Right ventricle myocardium superior (tissue), 1 donor: ENCODE measurements at regions not wholly inside any gene's neighbourhood (a gene's known extent, or its start where the extent isn't known, plus 50 kb on each side); places are given as distances from the start of the nearest gene placed in this dataset.

ENCODE experiments used
- ATAC-seq: fragments of 200-7000 bp; cut with Tn5 transposase; one replicate; pipeline ENCODE4 v1.9.1; 2020; ENCODE audit warnings: mild to moderate bottlenecking; ENCODE audit not compliant: poor library complexity
- DNase-seq: peaks from one replicate; pipeline ENCODE4 v3.0.0-alpha.2; 2020
- intact Hi-C: fragments of 100-400 bp; cut with DNase I; formaldehyde crosslinking; loops from one replicate; pipeline ENCODE4 v1.11.2; 2022
- donor health status: DM: no; HTN: yes; CAD: no; lungs with severe emphysema.

DNA sequence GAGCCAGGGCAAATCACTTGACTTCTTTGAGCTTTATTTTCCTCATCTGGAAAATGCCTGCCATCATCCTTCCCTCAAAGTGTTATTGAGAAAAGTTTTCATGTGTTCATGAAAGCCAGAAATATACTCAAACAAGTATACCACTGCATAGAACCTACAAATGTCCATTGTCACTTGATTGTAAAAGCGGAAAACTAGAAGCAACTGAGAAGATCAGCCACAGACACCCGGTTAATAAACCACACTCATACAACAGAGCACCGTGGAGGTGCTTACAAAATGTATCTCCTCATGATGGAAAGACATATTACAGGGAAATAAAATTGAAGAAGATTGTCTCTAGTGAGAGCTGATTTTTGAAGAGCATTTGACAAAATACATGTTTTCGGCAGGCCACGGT, 117.2 kb upstream of the MSX2 start:
- no peak for DNase-seq
- intact Hi-C loops: no loop called here
- ATAC-seq: no peak

DNA sequence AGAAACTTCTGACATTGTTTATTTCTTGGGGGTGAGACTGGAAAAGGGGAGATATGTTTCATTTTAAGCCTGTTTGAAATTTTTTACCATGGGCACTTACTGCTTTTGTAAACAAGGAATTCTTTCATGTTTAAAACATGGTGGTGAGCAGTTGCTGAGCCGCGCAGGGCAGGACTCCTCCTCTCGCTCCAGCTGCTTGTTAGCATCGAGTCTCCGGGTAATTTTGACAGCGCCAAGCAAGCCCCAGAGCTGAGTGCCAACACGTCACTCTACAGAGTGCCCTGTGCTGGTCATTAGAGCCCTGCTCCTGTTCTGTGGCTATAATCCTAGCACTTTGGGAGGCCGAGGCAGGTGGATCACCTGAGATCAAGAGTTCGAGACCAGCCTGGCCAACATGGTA, 116.5 kb upstream of the MSX2 start:
- intact Hi-C loops: no loop called here
- DNase-seq (no peak), ATAC-seq (no peak)

DNA sequence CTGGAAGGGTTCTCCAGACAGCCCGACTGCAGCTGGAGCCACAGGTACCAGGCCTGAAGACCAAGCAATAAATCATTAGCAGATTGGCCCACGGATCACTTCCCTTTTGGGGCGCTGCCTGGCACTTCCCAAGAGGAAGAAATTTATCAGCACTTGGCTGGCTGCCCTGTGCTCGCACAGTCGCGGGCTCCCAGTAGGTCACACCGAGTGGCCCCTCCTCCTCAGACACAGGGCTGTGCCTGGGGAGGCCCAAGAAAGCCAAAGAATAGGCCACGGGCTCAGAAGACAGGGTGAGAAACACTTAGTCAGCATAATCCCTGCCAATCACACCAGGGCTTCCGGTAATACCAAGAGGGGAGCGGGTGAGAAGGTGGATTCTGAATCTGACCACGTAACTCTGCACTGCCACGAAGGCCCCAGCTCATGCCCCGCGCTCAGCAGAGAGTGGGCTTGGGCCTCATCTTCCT, 115.7 kb upstream of the MSX2 start:
- intact Hi-C loops: no loop called here
- ATAC-seq (peak; percentile 45), DNase-seq (peak; percentile 61)

DNA sequence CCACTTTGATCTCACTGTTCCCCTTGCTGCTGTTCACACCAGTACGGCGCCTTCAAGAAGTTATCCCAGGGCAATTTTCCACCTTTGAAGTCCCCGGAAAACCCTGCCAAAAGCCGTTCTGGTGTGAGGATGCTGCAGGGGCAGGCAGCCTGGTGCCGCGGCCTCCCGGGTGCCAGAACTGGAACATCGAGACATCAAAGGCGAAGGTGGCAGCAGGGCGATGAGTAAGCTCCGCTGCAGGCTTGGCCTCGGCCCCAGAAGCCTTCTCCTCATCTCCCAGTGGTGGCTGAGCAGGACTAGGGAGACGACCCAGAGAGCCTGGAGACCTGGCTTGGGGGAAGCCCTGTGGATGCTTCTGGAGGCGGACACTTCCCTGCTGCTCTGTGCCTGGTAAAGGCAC, 115.3 kb upstream of the MSX2 start:
- intact Hi-C loops: no loop called here
- DNase-seq (no peak), ATAC-seq (no peak)

DNA sequence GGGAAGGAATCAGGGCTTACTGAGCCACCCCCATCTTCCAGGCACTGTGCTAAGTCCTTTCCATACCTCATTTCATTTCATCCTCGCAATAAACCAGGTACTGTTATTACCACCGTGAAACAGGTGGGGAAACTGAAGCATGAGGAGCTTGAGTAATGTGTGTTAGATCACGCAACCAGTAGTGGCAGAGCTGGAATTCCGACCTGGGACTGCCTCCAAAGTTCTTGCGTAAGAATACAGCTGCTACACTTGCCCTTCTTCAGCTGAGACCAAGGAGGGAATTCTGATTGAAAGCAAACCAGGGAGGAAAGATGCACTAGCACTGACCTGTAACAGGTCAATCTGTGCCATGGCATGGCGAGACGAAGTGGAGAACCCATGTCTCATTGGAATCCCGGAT, 113.4 kb upstream of the MSX2 start:
- intact Hi-C loops: no loop called here
- DNase-seq (peak; percentile 47), ATAC-seq (peak; percentile 20)

DNA sequence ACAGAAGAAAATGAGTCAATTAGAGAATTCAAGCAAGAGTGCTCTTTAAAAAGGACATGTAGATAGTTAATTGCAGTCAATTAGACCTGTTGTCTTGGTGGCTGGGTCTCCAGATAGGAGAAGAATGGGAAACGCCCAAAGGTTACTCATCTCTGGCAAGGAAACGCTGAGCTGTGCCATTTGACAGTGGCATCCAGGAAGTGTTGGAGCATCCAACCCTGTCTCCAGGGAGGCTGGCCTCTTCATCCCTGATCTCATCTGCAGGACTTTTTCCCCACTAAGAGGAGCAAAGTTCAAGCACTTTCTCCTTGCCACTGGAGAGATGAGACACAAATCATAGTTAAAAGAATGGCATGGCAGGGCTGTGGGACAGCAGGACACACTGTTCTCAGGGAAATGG, 111.7 kb upstream of the MSX2 start:
- DNase-seq (no peak), ATAC-seq (no peak)
- intact Hi-C loops: no loop called here

DNA sequence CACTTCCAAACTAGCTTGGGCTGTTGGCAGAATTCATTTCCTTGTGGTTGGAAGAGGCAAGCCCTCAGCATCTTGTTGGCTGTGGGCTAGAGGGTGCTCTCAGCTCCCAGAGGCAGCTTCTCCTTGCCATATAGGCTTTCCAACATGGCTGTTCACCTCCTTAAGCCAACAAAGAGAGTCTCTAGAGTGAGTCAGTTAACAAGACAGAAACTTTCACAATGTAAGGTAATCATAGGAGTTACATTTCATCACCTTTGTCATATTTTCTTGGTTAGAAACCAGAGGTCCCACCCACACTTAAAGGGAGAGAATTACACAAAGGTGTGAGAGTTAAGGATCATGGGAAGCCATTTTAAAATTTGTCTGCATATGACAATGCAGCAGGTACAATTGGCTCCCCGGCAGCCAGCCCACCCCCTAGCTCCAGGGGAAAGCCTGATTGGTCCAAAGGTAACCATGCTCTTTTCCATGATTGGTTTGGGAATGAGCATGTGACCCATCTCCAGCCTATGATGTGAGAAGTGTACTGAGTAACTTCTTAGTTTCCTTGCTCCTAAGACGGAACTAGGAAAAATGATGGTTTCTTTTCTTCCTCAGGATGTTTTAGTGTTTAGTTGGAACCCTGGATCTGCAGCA, 109.8 kb upstream of the MSX2 start:
- ATAC-seq: no peak
- intact Hi-C loops: no loop called here
- DNase-seq: no peak

DNA sequence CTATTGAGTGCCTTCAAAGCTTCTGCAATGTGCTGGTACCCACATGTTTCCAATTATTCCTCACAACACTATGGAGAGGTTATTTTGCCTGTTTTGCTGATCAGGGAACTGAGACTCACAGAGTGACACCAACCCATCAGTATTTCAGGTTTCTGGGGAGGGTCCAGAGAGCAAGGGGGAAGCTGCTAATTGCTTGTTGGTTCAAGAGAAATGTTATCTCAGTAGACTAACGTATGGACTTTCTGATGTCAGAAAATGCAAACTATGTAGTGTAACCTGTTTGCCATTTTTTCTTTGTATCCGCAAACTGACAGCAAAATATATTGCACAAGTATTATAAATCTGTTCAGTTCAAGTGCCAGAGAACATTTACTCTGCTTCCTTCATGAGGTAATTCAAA, 108.3 kb upstream of the MSX2 start:
- intact Hi-C loops: no loop called here
- ATAC-seq (no peak), DNase-seq (no peak)

DNA sequence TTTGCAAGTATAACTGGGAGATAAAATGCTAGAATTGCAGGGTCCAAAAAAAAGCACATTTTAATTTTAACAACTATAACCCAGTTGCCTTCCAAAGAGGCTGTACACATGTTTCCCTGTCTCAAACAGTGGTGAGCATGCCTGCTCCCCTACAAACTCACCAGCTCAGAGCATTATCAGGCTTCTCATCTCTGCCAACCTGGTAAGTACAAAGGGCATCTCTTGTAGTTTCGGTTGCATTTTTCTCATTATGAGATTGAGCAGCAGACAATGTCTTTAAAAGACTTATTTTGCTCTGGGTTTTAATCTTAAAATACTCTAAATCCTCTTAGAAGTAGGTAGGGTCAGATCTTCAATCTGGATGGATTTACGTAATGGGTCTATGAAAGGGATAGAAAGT, 107.1 kb upstream of the MSX2 start:
- DNase-seq (no peak), ATAC-seq (no peak)
- intact Hi-C loops: no loop called here

DNA sequence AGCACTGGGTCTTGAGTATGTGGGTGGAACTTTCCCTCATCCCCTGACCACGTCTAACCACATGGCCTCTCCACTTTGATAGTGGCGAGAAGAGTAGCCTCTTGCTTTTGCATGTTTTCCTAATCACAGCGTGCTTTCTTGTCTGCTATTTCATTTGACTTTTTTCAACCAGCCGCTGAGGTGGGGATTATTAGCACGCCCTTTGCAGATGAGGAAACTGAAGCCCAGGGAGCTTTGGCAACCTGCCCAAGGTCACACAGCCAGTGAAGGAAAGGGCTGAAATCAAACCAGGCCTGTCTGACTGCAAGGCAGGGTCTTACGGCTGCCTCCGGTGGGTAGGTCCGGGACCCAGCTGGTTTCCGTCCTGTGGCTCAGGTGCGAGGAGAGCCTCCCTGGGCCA, 106.5 kb upstream of the MSX2 start:
- DNase-seq: no peak
- intact Hi-C loops: no loop called here
- ATAC-seq: no peak

DNA sequence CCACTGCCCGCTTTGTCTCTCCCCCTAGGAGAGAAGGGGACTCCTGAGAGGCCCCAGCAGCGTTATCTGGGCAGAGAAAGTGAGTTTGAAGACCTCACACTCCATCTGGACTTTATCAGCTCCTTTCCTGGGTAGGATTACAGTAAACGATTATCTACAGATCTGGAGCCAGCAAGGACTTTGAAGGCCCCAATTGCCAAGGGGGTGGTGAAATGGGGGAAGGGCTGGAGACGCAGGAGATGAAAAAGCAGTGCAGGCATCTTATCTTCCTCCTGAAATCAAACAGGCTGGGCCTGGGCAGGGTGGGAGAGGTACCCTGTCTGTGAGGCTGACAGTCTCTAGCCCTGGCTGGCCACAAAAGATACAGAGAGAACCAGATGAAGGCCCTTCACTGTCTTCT, 105.8 kb upstream of the MSX2 start:
- no peak for ATAC-seq
- intact Hi-C loops: no loop called here
- no peak for DNase-seq

DNA sequence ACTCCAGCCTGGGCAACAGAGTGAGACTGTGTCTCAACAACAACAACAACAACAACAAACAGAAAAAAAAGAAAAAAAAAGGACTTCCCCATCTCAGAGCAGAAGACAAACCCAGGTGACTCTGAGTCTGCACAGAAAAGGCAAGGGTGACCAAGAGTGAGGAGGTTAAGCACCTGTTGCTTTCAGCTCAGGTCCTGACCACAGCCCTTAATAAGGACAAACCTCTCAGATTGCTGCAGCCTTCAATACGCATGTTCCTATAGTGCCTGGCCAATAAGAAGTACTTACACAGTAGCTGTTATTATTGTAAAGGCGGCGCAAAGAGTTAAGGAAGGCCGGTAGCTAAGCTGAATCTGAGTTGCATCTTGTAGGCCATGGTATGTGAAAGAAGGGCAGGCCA, 102.3 kb upstream of the MSX2 start:
- ATAC-seq (no peak), DNase-seq (no peak)
- intact Hi-C loops: no loop called here

DNA sequence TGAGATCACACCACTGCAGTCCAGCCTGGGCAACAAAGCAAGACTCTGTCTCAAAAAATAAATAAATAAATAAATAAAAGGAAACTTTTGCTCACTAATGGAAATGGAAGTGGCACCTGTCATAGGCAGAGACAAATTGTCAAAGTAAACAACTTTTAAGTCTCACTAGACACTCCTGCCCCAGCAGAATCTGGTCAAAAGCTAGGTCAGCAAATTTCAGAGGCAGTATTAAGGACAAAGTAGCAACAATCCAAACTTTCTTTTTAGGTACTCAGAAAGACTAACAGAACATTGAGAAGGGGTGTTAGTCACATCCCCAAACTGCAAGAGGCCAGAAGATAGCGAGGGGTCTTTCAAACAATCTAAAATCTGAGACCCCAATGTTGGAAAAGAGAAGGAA, 101.4 kb upstream of the MSX2 start:
- no peak for DNase-seq
- ATAC-seq: no peak
- intact Hi-C loops: no loop called here

DNA sequence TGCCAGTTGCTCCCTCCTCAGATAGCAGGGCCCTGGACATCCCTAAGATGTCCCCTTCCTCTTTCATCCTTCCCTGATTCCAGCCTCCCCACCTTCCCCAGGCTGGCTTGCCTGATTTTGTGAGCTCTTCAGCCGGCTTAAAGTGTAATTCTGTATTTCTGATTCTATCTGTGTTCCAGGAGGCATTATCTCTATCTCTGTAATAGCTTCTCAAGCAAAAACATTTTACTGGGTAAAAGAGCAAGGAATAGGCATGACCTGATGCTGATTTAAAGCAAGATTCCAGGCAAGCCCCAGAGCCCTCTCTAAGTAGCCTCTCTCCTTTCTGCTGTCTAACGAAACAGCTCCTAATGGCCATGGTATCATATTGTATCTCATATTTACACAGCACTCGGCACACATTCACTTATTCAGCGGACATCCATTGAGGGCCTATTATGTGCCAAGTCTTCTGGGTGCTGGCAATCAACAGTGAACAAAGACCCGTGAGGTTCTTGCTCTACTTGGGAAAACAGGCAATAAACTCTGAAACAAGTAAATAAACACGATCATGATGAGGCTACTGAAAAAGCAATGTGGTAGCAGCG, 100.9 kb upstream of the MSX2 start:
- ATAC-seq (no peak), DNase-seq (no peak)

DNA sequence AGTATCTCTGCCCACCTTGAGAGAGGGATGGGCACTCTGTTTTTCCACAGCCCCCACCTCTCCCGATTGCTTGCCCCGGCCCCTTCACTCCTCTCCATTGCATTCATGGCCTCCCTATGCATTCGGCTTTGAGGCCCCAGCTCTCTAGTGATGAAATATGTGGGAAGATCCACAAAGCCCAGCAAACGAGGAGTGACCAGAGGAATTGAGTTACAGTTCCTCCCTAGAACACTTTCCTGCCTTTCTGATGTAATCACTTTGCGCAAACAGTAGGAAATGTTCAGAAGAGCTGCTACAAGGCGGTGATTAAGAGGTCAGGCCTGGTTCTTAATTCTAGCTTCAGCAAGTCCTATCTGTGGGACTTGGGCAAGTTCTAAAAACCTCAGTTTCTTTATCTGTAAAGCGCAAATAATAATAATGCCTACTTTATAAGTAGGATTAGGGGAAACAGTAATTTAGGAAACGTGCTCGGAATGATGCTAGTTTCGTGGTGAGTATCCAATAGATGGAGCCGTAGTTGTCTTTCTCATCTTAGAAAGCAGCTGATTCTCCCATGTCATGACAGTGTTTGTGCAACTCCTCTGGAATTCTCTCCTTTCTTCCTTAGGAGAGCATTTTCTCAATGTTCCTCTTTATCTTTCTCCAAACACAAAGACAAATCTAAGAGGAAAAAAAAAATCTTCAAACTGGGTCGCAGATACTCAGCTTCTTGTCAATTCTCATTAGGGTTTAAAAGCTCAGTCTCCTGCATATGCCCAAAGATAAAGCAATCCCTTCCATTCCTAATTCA, 99.5 kb upstream of the MSX2 start:
- ATAC-seq (no peak), DNase-seq (no peak)
- intact Hi-C loops: no loop called here

More for the DNA sequence above, 100.9 kb upstream of the MSX2 start:
- intact Hi-C loops: no loop called here

DNA sequence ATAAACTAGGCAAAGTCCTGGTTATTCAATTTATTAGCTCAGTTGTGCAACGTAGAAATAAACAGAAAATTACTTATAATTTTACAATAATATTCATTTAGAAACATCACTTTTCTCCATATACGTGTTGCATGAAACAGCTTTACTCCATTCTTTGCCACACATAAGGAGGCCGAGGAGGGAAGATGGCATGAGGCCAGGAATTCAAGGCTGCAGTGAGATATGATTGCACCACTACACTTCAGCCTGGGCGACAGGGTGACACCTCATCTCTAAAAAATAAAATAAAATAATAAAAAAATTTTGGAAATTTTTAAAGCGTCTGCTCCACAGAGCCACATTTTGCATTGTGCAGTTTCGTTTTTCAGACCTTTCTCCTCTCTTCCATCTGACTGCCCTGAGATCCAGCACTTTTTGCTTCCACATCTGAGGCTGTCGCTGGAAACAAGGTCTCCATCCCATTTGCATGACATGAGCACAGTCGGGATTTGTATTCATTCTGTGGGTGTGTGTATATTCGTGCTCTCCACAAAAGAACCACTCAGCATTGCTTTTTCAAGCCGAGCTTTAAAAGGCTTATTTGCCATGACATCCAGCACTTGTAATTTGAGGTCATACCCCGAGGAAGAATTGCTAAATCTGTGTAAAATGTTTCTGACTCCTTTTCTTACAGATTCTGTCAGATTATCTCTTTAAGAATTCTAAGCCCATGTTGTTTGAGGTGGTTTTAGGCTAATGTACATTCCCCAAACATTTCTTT, 98.6 kb upstream of the MSX2 start:
- DNase-seq (no peak), ATAC-seq (no peak)
- intact Hi-C loops: no loop called here

DNA sequence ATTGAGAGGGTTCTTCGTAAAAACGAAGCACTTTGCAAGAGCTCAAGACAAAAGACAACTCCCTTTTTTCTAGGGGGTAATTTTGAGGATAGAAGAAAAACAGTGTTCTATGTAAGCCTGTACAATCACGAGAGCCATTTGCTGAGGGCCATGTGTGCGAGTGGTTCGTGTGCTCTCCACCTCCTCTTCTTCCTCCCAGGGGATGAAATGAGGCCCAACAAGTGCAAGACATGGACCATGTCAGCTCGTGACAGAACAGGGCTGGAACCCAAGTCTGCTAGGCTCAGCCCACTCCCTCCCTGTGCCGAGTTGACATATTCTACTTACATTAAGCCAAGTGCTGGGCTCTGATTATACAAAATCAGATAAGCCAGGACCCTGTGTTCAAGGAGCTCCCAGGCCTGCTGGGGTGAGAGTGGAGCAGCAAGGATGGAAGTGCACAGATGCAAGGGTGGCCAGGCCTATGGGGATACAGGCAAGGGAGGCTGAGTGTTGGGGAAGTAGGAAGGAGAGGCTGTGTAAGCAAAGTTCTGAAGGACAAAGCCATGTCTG, 97.9 kb upstream of the MSX2 start:
- DNase-seq (no peak), ATAC-seq (no peak)
- intact Hi-C loops: no loop called here

DNA sequence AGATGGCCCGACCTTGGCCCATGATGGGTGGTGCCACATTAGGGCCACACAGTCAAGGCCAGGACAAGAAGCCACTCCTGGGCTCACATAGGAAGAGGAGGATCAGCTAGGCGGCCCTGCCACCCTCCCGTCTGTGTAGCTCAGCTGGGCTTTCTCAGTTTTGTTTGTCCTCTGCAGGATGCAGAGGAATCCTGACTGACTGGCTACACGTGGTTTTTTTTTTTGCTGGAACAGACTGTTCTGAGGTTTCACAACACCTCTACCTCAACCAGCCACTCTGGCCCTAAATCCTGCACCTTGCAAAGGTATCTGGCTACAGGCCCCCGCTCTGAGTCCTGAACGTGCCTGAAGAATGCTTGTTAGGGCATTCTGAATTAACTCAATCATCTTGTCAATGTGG, 88.3 kb upstream of the MSX2 start:
- ATAC-seq (no peak), DNase-seq (no peak)
- intact Hi-C loops: no loop called here

DNA sequence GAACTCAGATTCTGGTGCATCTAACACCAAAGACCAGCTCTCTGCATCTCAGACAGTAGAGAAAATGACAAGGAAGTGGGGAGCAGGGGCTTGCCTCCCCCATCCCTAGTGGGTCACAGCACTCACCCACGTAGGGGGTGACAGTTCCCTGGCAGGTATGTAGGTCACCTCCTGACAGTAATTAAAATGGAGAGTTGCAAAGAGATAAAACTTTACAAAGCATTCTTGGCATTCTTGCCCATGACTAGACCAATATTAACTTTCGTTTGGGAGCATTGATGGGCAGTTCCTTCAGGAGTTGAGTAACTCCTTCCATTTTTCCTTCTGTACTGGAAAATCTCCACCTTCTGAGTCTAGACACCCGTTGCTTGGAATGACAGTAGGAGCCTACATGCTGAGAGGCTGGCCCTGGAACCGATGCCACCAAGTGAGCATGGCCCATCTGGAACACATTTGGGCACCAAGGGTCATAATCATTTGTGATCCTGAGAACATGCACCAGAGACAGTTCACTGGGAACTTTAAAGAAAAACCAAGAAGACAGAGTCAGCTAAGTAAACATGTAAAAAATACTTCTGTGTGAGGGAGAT, 81.5 kb upstream of the MSX2 start:
- DNase-seq (no peak), ATAC-seq (no peak)
- intact Hi-C loops: no loop called here
